Panc1 (cell line): ENCODE measurements at regions not wholly inside any gene's neighbourhood (a gene's known extent, or its start where the extent isn't known, plus 50 kb on each side); places are given as distances from the start of the nearest gene placed in this dataset.

Experiments used
- ATAC-seq: fragments of 200-7000 bp; cut with Tn5 transposase; 2 replicates; pipeline ENCODE4 v1.9.1; 2020; ENCODE audit warnings: mild to moderate bottlenecking, moderate library complexity
- BruUV-seq: library from RNA; stranded (reverse); fragments of 400-500 nt; replicated peaks from 2 replicates; lab custom pipeline; 2021; lab: Mats Ljungman, UMichigan
- CTCF ChIA-PET: fragments of 300-600 bp; sonication (Branson Sonifier 250); formaldehyde crosslinking; loops from one replicate; lab custom pipeline; 2022; ENCODE audit warnings: antibody characterized with exemption; lab: Charles Lee
- POLR2A ChIA-PET: fragments of 300-600 bp; sonication (Branson Sonifier 250); formaldehyde crosslinking; loops from one replicate; lab custom pipeline; 2022; ENCODE audit warnings: antibody characterized with exemption; lab: Charles Lee
- DNase-seq: peaks from one replicate; pipeline ENCODE4 v3.0.0-alpha.2; 2010; ENCODE audit warnings: low read depth, low spot score
- H3K27ac ChIP-seq: 2 replicates; pipeline ENCODE4 v1.5.1; 2011; ENCODE audit warnings: mild to moderate bottlenecking, low read length, inconsistent platforms
- H3K27me3 ChIP-seq: fragments of 200-500 bp; sonication (Bioruptor generic); 2 replicates; pipeline ENCODE4 v1.6.0; 2014; ENCODE audit warnings: low read length, inconsistent platforms; ENCODE audit not compliant: control insufficient read depth, insufficient read depth
- H3K36me3 ChIP-seq: fragments of 200-500 bp; sonication (Bioruptor generic); 2 replicates; pipeline ENCODE4 v1.5.1; 2014; ENCODE audit warnings: inconsistent platforms, mild to moderate bottlenecking, low read length, moderate library complexity; ENCODE audit not compliant: control insufficient read depth, insufficient read depth
- H3K4me1 ChIP-seq: 2 replicates; pipeline ENCODE4 v1.5.1; 2011; ENCODE audit warnings: inconsistent platforms, mild to moderate bottlenecking, low read length, moderate library complexity; ENCODE audit not compliant: control insufficient read depth, insufficient read depth
- H3K4me3 ChIP-seq, 2 experiments: 2 replicates each; pipeline ENCODE4 v1.5.1; 2011 to 2012; ENCODE audit warnings: low read depth in 2 of 2, low read length in 2 of 2, mild to moderate bottlenecking in 2 of 2, inconsistent platforms in 1 of 2, moderate library complexity in 1 of 2
- H3K9me3 ChIP-seq: fragments of 200-500 bp; sonication (Bioruptor generic); 2 replicates; pipeline ENCODE4 v1.5.1; 2014; ENCODE audit warnings: low read depth, mild to moderate bottlenecking, inconsistent platforms, low read length, moderate library complexity; ENCODE audit not compliant: control insufficient read depth, insufficient read depth
- POLR2AphosphoS5 ChIP-seq: IDR thresholded peaks from 2 replicates; pipeline ENCODE4 v1.6.1; 2012; ENCODE audit warnings: mild to moderate bottlenecking, low read depth, low read length, moderate library complexity
- REST ChIP-seq, 2 experiments: IDR thresholded peaks; 2 replicates each; pipeline ENCODE4 v1.6.1; 2011 to 2012; ENCODE audit warnings: low read depth in 2 of 2, control low read depth in 1 of 2, low read length in 1 of 2, mild to moderate bottlenecking in 1 of 2, moderate library complexity in 1 of 2; ENCODE audit not compliant: insufficient read depth in 1 of 2
- SIN3A ChIP-seq: IDR thresholded peaks from 2 replicates; pipeline ENCODE4 v1.6.1; 2012; ENCODE audit warnings: low read depth, mild to moderate bottlenecking, low read length, moderate library complexity, borderline replicate concordance; ENCODE audit not compliant: insufficient read depth
- TCF7L2 ChIP-seq: IDR thresholded peaks from 2 replicates; pipeline ENCODE4 v1.6.1; 2011; ENCODE audit warnings: mild to moderate bottlenecking, low read depth, low read length, inconsistent platforms
- in situ Hi-C: cut with HindIII; loops from 2 replicates; pipeline ENCODE4 v1.10.0; 2016; ENCODE audit warnings: low sequenced_read_pairs, low pct_unique_long_range_greater_than_20kb
- intact Hi-C: fragments of 100-400 bp; cut with micrococcal nuclease; formaldehyde crosslinking; loops from one replicate; pipeline ENCODE4 v1.10.0; 2022; ENCODE audit not compliant: unreplicated experiment
- TF ChIP-seq, protein P1 (sequence below): fragments of 450-650 bp; IDR thresholded peaks from 2 replicates; pipeline ENCODE4 v1.5.1; 2017; ENCODE audit warnings: mild to moderate bottlenecking

- intact Hi-C loops (no loop called here), in situ Hi-C loops (no loop called here)
- ChIA-PET CTCF (no interaction called here), POLR2A (no interaction called here)
- no peaks in the 10 kb centered on the region for H3K4me1 ChIP-seq
- H3K27ac ChIP-seq, result no peak overlapping the region
- ATAC-seq, result no peak
- H3K4me3 ChIP-seq, result no peak overlapping the region
- DNase-seq, result no peak
- H3K9me3 ChIP-seq, result no peaks in the 10 kb centered on the region
- H3K27me3 ChIP-seq, result no peaks in the 10 kb centered on the region
- TF ChIP-seq POLR2AphosphoS5 (no peak), SIN3A (no peak), TCF7L2 (no peak), REST (IDR thresholded peaks at IDR 0.05; ENCODE audit: insufficient read depth in 1 of 2, low read depth in 2 of 2, low read length in 1 of 2) (no peak)
- TF ChIP-seq, protein P1, sequence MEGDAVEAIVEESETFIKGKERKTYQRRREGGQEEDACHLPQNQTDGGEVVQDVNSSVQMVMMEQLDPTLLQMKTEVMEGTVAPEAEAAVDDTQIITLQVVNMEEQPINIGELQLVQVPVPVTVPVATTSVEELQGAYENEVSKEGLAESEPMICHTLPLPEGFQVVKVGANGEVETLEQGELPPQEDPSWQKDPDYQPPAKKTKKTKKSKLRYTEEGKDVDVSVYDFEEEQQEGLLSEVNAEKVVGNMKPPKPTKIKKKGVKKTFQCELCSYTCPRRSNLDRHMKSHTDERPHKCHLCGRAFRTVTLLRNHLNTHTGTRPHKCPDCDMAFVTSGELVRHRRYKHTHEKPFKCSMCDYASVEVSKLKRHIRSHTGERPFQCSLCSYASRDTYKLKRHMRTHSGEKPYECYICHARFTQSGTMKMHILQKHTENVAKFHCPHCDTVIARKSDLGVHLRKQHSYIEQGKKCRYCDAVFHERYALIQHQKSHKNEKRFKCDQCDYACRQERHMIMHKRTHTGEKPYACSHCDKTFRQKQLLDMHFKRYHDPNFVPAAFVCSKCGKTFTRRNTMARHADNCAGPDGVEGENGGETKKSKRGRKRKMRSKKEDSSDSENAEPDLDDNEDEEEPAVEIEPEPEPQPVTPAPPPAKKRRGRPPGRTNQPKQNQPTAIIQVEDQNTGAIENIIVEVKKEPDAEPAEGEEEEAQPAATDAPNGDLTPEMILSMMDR, result no peak
- no TSS peak for BruUV-seq
- H3K36me3 ChIP-seq, result no peaks in the 10 kb centered on the region
These were observed 457.9 kb downstream of the BCOR start for GRCh38 chrX:39639871-39640270.

GRCh38 chrX:39640866-39641265 is 456.9 kb downstream of the BCOR start:
- intact Hi-C loops (no loop called here), in situ Hi-C loops (no loop called here)
- no peak overlapping the region for H3K27ac ChIP-seq
- no peaks in the 10 kb centered on the region for H3K9me3 ChIP-seq
- ChIA-PET POLR2A (no interaction called here), CTCF (no interaction called here)
- DNase-seq, result no peak
- H3K36me3 ChIP-seq, result no peaks in the 10 kb centered on the region
- no peak for ATAC-seq
- no peak overlapping the region for H3K4me3 ChIP-seq
- TF ChIP-seq POLR2AphosphoS5 (no peak), SIN3A (no peak)
- TF ChIP-seq, protein P1, result no peak
- no peaks in the 10 kb centered on the region for H3K4me1 ChIP-seq
- H3K27me3 ChIP-seq, result no peaks in the 10 kb centered on the region
- no TSS peak for BruUV-seq

DNA sequence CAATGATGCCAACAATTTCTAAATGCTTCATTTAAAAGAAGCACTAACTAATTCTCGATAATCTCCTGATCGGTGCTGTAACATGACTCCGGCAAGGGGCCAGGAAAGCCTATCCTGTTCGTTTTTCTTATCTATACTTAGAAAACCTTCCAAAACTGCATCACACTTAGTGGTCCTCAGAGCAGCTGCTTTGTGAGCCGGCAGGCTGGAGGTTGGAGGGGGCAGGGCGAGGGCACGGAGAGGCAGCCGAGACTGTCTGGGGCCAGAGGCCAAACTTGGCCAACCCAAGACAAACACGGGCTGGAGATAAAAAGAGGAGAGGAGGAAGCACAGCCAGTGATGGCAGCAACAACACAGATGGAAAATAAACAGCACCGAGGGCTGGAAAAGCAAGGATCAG is 455.7 kb downstream of the BCOR start:
- intact Hi-C loops, result no loop called here
- TF ChIP-seq, protein P1, result no peak
- TF ChIP-seq REST (IDR thresholded peaks at IDR 0.05; ENCODE audit: insufficient read depth in 1 of 2, low read depth in 2 of 2, low read length in 1 of 2) (no peak), SIN3A (no peak), POLR2AphosphoS5 (no peak), TCF7L2 (no peak)
- no peak overlapping the region for H3K27ac ChIP-seq
- no peaks in the 10 kb centered on the region for H3K4me1 ChIP-seq
- CTCF ChIA-PET, result no interaction called here
- no peak overlapping the region for H3K4me3 ChIP-seq
- no TSS peak for BruUV-seq
- POLR2A ChIA-PET, result no interaction called here
- ATAC-seq, result no peak
- H3K9me3 ChIP-seq, result no peaks in the 10 kb centered on the region
- DNase-seq, result no peak
- no peaks in the 10 kb centered on the region for H3K36me3 ChIP-seq
- H3K27me3 ChIP-seq, result no peaks in the 10 kb centered on the region
- in situ Hi-C loops, result no loop called here
